ENCODE measurements at regions not wholly inside any gene's neighbourhood (a gene's known extent, or its start where the extent isn't known, plus 50 kb on each side); places are given as distances from the start of the nearest gene placed in this dataset.

DNA sequence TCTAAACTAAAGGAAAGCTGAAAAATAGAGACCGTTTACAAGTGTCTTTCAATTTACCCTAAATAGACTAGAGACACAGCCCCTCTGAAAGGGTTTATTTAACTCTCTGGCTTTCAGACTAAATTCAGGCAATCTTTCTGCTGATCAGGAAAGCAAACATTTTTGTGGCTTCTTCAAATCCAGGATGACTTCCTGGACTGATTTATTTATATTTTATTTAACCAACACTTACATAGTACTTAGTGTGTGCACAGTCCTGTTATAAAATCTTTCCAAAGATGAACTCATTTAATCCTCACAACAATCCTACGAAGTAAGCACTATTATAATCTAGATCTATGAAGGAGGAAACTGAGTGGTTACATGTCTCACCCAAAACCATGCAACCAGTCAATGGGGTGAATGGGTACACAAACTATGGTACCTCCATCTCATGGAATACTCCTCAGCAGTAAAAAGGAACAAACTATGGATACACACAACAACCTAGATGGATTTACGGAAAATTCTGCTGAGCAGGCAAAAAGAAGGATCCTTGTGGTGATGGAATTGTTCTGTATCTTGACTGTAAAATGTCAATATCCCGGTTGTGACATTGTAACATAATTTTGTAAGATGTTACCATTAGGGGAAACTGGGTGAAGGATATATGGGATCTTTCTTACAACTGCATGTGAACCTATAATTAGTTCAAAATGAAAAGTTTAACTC lies 64.1 kb upstream of the MAMLD1 start:
- DNase-seq (ENCODE audit: low spot score), result no peak

DNA sequence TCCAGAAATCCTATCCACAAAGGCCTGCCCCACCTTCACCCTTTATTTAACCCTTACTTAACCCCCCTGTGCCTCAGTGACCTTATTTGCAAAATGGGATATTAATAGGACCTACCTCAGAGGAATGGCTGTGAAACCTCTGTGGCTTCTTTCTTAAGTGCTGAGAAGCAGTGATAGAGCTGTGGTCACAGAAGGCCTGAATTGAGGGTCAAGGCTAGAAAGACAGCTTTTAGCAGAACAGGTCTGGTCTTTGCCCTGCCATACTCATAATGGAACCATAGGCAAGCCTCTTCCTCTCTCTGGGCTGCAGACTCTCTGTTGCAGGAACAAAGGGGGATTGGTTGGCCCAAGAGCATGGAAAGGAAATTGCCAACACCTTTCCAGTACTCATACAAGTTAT lies 63.5 kb upstream of the MAMLD1 start:
- no peak for DNase-seq (ENCODE audit: low spot score)

DNA sequence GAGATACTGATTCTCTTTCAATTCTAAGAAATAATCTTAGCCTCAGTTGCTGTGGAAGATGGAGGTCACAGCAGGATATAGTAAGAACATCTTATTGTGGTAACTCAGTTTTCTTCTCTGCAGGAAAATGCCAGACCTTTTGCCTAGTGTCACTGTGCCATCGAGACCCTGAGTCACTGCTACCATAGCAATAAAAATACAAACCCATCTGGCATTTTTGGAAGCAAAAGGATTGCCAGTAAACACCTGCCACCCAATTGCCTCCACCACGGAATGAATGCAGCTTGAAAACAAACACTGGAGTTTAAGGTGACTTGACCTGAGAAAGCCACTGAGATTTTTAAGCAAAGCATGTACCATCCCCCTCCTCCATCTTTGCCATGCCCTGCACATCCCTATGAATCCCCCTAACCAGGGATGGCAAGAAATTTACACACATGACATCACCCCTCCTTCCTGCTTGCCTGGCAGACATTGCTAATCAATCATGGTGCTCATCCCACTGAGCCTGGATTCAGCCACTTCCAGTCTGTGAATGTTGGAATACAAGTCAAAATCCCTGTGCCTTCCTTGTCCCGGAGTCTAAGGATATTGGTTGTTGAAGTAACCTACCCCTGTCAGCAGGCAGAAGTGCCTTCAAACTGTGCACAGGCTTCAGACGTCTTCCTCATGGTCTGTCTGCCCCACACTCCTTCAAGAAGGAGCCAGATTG lies 59.6 kb upstream of the MAMLD1 start:
- DNase-seq (ENCODE audit: low spot score), result no peak

DNA sequence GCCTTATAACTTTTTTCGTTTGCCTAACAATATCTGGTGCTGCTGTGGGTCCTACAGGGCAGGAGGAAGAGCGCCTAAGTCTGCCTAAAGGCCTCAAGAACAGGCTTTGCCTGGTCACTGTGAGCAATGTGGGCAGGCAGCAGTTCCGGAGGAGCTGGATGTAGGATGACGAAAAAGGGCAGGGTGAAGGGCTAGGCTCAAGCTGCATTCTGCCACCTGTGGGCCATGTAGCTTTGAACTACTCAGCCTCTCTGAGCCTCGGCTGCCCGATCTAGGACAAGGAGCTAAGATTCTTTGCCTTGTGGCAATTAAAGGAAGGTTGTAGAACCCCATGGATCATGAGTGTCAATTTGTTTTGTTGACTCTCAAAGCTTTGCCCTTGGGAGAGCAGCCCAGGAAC lies 57.1 kb upstream of the MAMLD1 start:
- DNase-seq (ENCODE audit: low spot score), result no peak

DNA sequence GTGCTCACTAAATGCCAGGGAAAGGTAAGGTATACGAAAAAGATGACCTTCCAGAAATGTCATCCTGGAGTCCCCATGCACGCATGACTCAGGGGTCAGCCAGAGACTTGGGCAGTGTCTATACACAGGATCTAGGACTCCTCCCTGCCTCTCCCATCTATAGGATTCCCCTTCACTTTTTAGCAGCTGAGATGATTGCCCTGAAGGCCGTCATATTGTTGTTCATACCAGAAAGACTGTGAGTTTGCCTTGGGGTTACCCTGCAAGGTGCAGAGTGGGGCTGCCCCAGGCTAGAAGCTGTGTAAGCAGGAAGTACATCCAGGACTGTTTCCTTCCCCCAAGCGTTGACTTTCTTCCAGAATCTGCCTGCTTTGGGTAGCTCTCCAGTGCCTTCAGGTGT lies 55.1 kb upstream of the MAMLD1 start:
- DNase-seq (ENCODE audit: low spot score), result no peak

DNA sequence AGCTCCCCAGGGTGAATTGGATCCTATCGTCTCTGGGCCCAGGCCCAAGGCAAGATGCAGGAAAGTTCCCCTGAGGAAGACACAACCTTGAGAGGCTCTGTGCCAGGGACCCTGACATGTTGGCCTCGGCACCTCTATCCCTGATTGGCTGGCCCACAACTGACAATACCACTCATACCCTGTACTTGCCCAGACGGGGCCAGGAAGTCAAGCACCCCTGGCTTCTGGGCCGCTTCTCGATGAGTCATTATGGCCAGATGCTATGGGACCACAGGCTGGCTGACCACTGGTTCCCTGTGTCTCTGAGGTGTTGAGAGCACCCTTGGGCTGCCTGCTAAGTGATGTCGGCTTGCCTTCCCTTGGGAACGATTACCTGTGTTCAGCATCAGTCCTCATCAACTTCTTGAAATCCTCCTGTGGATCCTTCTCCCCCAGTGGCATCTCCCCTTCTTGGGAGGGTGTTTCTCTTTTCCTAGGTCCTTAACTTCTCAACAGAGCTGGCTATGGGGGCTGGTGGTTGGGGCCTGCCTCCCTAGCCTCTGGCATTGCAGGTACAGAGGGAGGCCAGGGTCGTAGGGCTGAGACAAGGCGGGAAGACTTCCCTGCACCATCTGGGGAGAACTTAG lies 54.5 kb upstream of the MAMLD1 start:
- DNase-seq (ENCODE audit: low spot score), result no peak

DNA sequence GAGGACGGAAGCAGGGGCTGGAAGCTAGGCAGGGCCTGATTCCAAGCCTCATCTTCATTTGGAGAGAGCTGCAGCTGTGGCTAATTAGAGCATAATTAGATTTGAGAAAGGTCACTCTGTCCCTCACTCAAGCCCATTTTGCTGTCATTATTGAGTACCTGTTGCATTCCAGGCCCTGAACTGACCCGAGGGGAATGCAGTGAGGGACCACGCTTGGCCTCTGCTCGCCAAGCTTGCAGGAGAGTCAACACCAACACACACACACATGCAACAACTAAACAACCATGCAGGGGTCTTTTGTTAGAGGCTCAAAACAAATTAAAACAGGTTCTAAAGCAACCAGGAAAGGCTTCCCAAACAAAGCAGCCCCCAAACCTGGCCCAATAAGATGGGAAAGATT lies 52.7 kb upstream of the MAMLD1 start:
- no peak for DNase-seq (ENCODE audit: low spot score)

DNA sequence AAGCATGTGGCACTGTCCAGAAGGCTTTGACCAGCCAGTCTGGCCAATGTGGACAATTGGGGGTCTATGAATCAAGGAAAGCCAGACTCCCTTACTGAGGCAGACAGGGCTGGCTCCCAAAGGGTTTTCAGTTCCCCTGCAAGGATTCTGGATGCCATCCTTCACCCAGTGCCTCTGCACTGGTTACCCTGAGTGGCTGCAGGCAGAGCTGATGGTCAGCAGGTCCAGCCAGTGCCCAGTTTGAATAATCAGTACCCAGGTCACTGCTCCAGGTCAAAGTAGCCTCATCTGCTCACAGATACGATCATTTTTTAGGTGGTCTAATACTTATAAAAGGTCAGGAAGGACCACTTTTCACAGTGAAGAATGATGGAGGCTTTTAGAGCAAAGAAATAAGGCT lies 52.2 kb upstream of the MAMLD1 start:
- no peak for DNase-seq (ENCODE audit: low spot score)

DNA sequence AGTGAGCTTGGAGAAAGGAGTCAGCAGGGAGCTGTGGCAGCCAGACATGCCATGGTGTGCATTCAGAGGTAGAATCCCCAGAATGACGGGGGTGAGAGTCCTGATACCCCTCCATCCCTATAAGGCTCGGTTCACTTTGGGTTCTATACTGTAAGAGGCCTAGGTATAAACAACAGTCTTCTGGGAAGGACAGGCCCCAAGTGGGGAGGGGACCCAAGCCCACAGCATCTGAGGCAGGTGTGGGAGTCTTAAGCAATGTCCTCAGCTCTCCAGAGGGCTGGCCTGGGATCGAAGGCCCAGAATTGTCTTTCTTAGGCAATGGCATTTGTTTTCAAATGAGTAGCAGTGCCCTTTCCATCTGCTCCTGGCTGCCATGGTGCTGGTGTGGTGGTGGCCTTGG lies 50.2 kb upstream of the MAMLD1 start:
- no peak for DNase-seq (ENCODE audit: low spot score)
